ENCODE measurements at regions not wholly inside any gene's neighbourhood (a gene's known extent, or its start where the extent isn't known, plus 50 kb on each side); places are given as distances from the start of the nearest gene placed in this dataset.

DNA sequence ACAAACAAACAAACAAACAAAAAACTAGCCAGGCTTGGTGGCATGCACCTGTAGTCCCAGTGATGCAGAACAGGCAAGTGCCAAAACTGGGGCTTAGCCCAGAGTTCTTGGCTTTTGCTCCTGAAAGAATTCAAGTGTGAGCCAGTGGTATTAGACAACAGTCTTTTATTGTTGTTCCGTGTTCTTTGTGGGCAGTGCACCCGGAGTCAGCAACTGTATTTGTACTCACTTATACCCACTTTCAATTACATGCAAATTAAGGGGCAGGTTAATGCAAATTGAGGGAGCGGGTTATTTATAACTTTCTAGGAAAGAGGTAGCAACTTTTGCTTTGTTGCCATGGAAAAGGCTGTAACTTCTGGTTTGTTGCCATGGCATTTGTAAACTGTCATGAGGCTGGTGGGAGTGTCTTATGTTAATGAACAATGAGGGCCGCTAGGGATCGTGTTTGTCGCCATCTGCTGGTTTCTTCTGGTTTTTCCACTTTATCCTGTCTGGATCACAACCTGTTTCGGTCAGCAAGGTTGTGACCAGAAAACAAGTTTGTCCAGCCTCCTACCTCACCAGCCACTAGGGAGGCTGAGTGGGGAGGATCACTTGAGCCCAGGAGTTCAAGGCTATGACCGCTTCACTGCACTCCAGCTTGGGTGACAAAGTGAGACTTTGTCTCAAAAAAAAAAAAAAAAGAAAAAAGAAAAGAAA lies 88.8 kb upstream of the ESX1 start:
- Histone ChIP-seq H3K36me3 (ENCODE audit: control insufficient read depth, insufficient read depth, low read length) (no peaks in the 10 kb centered on the region), H3K27ac (ENCODE audit: extremely low read depth, low read depth, low read length) (no peak overlapping the region), H3K9me3 (replicated peaks; ENCODE audit: control insufficient read depth, insufficient read depth, low read depth, low read length) (no peaks in the 10 kb centered on the region), H3K4me2 (ENCODE audit: insufficient read depth, low read length) (no peak overlapping the region), H3K4me1 (replicated peaks in 1 of 2; ENCODE audit: control insufficient read depth in 2 of 2, insufficient read depth in 2 of 2, low read length in 2 of 2) (no peaks in the 10 kb centered on the region), H4K20me1 (replicated peaks; ENCODE audit: control insufficient read depth, insufficient read depth, low read length) (no peaks in the 10 kb centered on the region), H3K9ac (ENCODE audit: insufficient read depth in 1 of 2, low read depth in 2 of 2, low read length in 2 of 2) (no peak overlapping the region), H3K79me2 (ENCODE audit: control insufficient read depth, insufficient read depth, low read length) (no peaks in the 10 kb centered on the region), H3K9me1 (ENCODE audit: control insufficient read depth, insufficient read depth, low read length) (no peaks in the 10 kb centered on the region), H3K27me3 (ENCODE audit: control insufficient read depth in 2 of 2, insufficient read depth in 2 of 2, low read length in 2 of 2) (no peaks in the 10 kb centered on the region), H3K4me3 (no peak overlapping the region), H2AFZ (ENCODE audit: low read depth, low read length) (no peak overlapping the region)
- ChIA-PET CTCF (ENCODE audit: low intra/inter-chr PET ratio) (no interaction called here), POLR2A (no interaction called here)
- intact Hi-C loops (cut with micrococcal nuclease): loop anchor here (5.0 kb wide), 1 partner anchor 146 kb away; no protein-coding TSS in a partner anchor
- 4% methylated on average over 7 of the region's 8 CpGs for WGBS (ENCODE audit: insufficient coverage, low coverage, missing lambda C conversion rate)
- no TSS peak for BruUV-seq (replicated peaks)
- ATAC-seq (peak; percentile 97), DNase-seq (ENCODE audit: extremely low read depth in 1 of 4, low spot score in 3 of 4) (peak; percentile 23 to 61 (median 24)), FAIRE-seq (peak; percentile 91)
- in situ Hi-C loops (cut with MboI): no loop called here
- TF ChIP-seq MEF2A (IDR thresholded peaks at IDR 0.05; ENCODE audit: control insufficient read depth, low read depth, low read length): 0 out of 2 replicates have a peak, but pooled peaks have one; percentile 65
- no peak for TF ChIP-seq TCF3 (CRISPR knock-in tag; IDR thresholded peaks at IDR 0.05)
- 0 out of 2 replicates have a peak, but pooled peaks have one; percentile 15 for TF ChIP-seq SMC3 (conservative IDR thresholded peaks at IDR 0.05; ENCODE audit: insufficient read depth, low read depth, low read length)
- no peak for TF ChIP-seq RBM39 (optimal IDR thresholded peaks at IDR 0.05; ENCODE audit: low read depth, low read length)
- peak; percentile 79 for TF ChIP-seq BMI1 (IDR thresholded peaks at IDR 0.05; ENCODE audit: low read length)
- TF ChIP-seq, protein P1, sequence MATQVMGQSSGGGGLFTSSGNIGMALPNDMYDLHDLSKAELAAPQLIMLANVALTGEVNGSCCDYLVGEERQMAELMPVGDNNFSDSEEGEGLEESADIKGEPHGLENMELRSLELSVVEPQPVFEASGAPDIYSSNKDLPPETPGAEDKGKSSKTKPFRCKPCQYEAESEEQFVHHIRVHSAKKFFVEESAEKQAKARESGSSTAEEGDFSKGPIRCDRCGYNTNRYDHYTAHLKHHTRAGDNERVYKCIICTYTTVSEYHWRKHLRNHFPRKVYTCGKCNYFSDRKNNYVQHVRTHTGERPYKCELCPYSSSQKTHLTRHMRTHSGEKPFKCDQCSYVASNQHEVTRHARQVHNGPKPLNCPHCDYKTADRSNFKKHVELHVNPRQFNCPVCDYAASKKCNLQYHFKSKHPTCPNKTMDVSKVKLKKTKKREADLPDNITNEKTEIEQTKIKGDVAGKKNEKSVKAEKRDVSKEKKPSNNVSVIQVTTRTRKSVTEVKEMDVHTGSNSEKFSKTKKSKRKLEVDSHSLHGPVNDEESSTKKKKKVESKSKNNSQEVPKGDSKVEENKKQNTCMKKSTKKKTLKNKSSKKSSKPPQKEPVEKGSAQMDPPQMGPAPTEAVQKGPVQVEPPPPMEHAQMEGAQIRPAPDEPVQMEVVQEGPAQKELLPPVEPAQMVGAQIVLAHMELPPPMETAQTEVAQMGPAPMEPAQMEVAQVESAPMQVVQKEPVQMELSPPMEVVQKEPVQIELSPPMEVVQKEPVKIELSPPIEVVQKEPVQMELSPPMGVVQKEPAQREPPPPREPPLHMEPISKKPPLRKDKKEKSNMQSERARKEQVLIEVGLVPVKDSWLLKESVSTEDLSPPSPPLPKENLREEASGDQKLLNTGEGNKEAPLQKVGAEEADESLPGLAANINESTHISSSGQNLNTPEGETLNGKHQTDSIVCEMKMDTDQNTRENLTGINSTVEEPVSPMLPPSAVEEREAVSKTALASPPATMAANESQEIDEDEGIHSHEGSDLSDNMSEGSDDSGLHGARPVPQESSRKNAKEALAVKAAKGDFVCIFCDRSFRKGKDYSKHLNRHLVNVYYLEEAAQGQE (IDR thresholded peaks at IDR 0.05; ENCODE audit: borderline replicate concordance): peak; percentile 16; the same call in 1 of the 2 replicates
- TF ChIP-seq, protein P1 (CRISPR knock-in tag; IDR thresholded peaks at IDR 0.05; ENCODE audit: low read depth): no peak
- no peak for TF ChIP-seq SREBF2 (CRISPR knock-in tag; IDR thresholded peaks at IDR 0.05)
- peak; percentile 91 for TF ChIP-seq FOXJ2 (tag; IDR thresholded peaks at IDR 0.05)
- no peak for TF ChIP-seq SP2 (IDR thresholded peaks at IDR 0.05; ENCODE audit: extremely low read depth, low read depth, low read length, poor library complexity, severe bottlenecking)
- TF ChIP-seq, protein P2, sequence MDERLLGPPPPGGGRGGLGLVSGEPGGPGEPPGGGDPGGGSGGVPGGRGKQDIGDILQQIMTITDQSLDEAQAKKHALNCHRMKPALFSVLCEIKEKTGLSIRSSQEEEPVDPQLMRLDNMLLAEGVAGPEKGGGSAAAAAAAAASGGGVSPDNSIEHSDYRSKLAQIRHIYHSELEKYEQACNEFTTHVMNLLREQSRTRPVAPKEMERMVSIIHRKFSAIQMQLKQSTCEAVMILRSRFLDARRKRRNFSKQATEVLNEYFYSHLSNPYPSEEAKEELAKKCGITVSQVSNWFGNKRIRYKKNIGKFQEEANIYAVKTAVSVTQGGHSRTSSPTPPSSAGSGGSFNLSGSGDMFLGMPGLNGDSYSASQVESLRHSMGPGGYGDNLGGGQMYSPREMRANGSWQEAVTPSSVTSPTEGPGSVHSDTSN (CRISPR knock-in tag; IDR thresholded peaks at IDR 0.05; ENCODE audit: low read depth): no peak
- TF ChIP-seq, protein P2 (tag; conservative IDR thresholded peaks at IDR 0.05; ENCODE audit: low read depth): peak; percentile 81

Data from K562 (cell line).